DMS114 treated with DMSO at 0.1 percent for 48 hours (cell line): ENCODE measurements at regions not wholly inside any gene's neighbourhood (a gene's known extent, or its start where the extent isn't known, plus 50 kb on each side); places are given as distances from the start of the nearest gene placed in this dataset.
"Not testable (repeated sequence)": the region's sequence is repeated elsewhere in the genome, so short reads cannot be mapped to it uniquely, and the experiment has no call there.

Experiments
- DNase-seq: peaks from one replicate; lab custom pipeline; 2025; ENCODE audit not compliant: unreplicated experiment; lab: John Stamatoyannopoulos, UW

DNA sequence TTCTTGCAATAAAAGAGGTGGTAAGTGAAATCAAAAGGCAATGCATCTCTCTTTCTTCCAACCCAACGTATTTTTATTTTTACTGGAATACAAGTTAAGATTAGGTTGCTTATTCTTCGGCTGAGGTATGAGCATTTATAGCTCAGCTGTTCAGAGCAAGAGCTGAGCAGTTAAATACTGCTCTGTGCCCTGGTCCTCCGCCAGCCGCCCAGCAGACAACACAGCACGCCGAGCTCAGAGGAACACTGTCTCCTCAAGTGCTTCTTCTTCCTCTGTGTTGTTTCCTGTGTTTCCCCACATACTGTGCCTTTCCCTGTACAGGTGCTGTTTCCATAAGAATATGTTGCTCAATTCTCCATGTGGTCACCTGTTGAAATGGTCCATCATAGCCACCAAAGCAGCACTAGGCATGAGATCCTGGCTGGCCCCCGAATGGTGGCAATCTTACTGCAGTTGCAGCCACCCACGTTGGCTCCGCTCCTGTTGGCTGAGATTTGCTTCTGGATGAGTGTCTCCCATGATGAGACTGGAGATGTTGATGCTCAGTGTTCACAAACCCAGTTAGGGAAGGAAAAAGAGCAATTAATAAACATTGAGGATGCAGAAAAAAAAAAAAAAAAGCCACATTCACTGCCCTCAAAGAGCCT, 515.3 kb downstream of the GRIN2A start:
- no peak for DNase-seq

DNA sequence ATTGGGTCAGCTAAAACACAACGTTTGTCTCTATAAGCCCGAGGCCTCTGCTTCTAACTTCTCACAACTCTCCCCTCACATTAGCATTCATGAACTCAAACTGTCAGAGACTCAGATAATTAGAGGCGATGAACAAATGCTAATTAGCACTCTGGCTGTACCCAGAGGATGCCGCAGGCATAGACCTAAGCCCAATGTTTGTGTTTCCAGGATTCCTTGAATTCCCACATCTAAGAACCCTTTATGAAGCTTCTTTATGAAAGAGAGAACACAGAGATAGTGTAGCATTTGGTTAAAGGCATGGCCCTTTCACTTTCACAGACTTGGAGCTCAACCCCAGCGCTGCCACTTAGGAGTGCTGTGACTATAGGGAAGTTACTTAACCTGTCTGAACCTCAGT, 512.2 kb downstream of the GRIN2A start:
- no peak for DNase-seq

DNA sequence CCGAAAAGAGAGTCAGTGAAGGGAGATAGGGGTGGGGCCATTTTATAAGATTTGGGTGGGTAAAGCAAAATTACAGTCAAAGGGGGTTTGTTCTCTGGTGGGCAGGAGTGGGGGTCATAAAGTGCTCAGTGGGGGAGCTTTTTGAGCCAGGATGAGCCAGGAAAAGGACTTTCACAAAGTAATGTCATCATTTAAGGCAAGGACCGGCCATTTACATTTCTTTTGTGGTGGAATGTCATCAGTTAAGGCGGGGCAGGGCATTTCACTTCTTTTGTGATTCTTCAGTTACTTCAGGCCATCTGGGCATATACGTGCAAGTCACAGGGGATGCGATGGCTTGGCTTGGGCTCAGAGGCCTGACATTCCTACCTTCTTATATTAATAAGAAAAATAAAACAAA, 511.6 kb downstream of the GRIN2A start:
- not testable (repeated sequence) for DNase-seq

- not testable (repeated sequence) for DNase-seq
These were observed 505.5 kb downstream of the GRIN2A start for GRCh38 chr16:9676560-9677300.

DNA sequence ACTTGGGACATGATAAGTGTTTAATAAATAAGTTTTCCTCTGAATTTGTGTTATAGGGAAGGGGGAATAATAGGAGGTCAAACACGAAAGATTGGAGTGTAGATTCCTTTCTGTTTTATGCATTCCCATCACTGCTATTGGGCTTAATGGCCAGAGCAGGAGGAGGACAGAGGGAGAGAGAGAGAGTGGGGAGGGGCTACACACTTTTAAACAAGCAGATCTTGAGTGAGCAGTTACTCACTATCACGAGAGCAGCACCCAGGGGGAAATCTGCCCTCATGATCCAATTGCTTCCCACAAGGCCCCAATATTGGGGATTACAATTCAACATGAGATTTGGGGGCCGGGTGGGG, 505.0 kb downstream of the GRIN2A start:
- no peak for DNase-seq

DNA sequence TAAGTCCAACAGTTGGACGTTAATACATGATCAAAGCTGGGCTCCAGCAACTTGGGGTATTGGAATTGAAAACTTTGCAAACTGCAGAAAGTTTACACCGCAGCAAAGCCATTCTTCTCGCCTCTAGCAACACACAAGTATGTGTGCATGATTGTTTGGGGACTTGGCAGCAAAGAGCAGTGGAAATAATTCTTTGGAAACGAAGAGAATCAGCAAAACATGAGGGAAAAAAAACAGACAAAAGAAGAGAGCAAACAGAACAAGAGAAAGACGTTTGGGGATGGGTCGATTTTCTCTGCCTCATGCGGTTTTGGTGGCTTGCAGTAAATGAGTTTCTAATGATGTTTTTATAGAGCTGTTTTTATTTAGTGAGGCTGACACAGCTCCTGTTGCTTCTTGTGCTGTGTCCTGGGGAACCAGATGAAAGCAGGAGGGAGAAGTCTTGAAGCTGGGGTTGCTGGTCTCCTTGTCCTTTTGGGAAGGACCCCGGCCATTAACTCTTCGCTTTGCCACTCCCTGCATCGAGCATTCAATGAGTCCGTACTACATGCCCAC, 502.9 kb downstream of the GRIN2A start:
- DNase-seq: no peak

DNA sequence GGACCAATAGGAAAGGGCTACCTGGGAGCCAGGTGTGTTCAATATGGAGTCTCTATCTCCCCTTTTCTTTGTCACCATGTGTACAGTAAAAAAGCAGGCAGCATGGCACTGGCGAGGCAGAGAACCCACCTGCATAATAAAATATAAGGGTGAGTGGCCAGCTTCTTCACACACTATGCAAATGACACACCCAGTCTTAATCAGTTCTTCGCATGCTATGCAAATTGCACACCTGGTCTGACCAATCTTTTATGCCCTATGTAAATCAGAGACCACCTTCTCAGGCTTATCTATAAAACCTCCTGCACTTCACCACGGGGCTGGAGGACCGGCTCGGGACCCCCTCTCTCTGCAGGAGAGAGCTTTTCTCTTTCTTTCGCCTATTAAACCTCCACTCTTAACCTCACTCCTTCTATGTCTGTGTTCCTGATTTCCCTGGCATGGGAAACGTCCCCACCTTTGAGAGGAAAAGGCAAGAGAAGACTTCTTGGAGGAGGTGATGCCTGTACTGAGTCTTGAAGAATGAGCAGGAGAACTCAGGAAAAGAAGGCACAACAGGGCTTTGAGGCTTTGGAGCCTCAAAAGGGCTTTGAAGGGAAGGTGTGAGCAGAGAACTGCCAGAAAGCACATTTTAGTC, 502.1 kb downstream of the GRIN2A start:
- no peak for DNase-seq

GRCh38 chr16:9680968-9681367, 501.3 kb downstream of the GRIN2A start:
- DNase-seq: no peak

DNA sequence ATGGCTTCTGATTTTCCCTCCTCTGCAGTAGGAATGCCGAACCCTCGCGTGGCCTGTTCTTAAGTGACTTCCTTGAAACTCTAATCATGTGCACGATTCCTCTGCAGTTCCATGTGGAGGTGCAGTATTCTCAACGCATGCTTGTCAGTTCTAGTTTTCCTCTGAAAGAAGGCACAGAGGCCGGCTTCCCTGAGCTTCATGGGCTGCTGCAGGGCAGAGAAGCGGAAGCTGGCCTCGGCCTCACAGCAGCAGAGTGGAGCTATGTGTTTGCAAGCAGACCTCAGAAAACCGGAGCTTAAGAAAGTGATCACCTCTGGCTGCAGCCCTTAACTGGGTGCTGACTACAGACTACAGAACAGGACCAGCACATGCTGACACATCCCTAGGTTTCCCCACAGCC, 500.7 kb downstream of the GRIN2A start:
- DNase-seq: no peak

DNA sequence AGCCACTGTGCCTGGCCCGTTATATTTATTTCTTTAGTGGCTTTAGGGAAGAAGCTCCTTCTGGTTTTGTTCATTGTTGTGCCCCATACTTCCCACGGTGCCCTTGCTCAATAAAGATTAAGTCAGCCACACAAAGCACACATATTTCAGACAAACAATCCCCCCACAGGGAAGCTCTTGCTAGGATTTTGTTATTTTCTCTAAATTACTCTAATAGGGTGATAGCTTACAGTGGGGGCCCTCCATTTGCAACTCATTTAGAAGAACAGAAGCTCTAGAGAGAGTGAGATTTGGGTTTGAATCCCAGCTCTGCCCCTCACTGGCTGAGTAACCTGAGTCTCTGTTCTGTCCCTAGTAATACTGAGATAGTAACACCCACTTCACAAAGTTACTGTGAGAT, 499.9 kb downstream of the GRIN2A start:
- DNase-seq: no peak

GRCh38 chr16:9683677-9684076, 498.6 kb downstream of the GRIN2A start:
- DNase-seq: no peak

DNA sequence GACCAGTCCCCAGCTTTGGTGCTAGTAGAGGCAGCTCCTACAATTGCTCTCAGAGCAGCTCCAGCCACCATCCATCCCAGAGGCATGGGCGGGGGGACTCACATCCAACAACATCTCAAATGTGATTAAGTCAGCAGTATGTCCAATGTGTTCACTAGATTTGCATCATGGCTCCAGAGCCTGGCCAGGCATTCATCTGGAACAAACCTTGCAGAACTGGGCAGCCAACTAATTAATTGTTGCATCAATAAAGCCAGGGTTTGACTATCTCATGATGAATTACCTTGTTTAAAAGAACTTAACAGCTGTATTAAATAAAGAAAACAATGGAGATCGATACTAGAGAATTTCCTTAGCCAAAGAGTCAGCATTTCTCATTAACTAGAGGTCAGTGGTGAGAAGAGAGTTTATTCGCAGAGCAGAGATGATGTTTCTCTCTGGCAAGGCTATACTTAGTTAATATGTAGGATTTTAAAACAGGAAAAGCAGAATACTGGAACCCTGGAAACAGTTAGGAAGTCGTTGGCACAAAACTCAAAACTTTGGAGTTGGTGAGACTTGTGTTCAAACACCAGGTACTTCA, 494.4 kb downstream of the GRIN2A start:
- no peak for DNase-seq

DNA sequence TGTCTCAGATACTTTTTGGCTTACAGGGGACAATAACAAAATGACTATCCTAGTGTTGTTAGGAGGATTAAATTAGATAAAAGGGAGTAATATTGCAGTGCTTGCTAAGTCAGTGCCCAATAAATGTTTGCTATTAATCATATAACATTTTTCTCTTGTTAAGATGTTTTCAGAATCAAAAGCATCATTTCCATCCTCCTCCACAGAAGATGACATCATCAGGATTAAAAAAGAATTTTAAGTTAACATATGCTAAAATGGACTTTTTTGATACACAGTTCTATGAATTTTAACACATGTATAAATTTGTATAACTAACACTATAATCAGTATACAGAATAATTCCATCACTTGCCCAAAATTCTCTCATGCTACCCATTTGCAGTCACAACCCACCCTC, 492.6 kb downstream of the GRIN2A start:
- no peak for DNase-seq

DNA sequence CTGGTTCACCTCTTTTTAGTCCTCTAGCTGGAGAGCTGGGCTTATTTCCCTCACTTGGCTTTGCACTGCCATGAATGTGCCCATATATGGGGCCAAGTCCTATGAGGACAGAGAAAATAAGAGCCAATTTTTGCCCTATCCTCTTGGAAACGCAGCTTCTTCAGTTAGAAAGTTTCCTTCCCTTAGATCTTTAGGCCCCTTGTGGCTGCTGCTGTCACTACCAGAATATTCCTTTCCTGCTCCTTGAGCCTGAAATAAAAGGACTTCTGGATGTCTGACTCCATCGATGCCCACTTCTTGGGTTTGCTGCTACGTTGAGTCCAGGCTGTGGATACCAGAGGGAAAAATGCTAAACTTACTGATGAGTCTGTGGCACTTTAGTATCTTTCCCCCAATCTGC, 487.1 kb downstream of the GRIN2A start:
- DNase-seq: no peak
